Endothelial cell of umbilical vein (primary cell): ENCODE measurements at regions not wholly inside any gene's neighbourhood (a gene's known extent, or its start where the extent isn't known, plus 50 kb on each side); places are given as distances from the start of the nearest gene placed in this dataset.
"Not testable (repeated sequence)": the region's sequence is repeated elsewhere in the genome, so short reads cannot be mapped to it uniquely, and the experiment has no call there.

Experiments
- BruUV-seq: library from RNA; stranded (reverse); fragments of 400-500 nt; replicated peaks from 2 replicates; lab custom pipeline; 2021; lab: Mats Ljungman, UMichigan
- CTCF ChIA-PET: fragments of 300-600, 350-600 bp; sonication (Branson Sonifier 250); formaldehyde crosslinking; loops from one replicate; lab custom pipeline; 2021; ENCODE audit warnings: antibody characterized with exemption, inconsistent platforms; lab: Charles Lee
- POLR2A ChIA-PET: fragments of 300-600, 350-600 bp; sonication (Branson Sonifier 250); formaldehyde crosslinking; loops from one replicate; lab custom pipeline; 2021; ENCODE audit warnings: antibody characterized with exemption, inconsistent platforms; lab: Charles Lee
- DNase-seq: peaks from one replicate; pipeline ENCODE4 v3.0.0-alpha.2; 2011; ENCODE audit warnings: low read depth, low spot score
- FAIRE-seq: peaks from 2 replicates; lab custom pipeline; 2011; peaks lifted over from hg19 to GRCh38; lab: Jason Lieb, UNC
- H2AFZ ChIP-seq: 2 replicates; pipeline ENCODE4 v1.6.0; 2012; ENCODE audit warnings: low read depth, low read length, control low read depth, inconsistent platforms
- H3K27ac ChIP-seq: 2 replicates; pipeline ENCODE4 v1.5.1; 2011; ENCODE audit warnings: low read depth, mild to moderate bottlenecking, control low read depth, low read length, moderate library complexity; ENCODE audit not compliant: insufficient read depth
- H3K27me3 ChIP-seq, 2 experiments: 2 replicates each; pipeline versions ENCODE4 v1.6.0 to v1.6.1; 2011; ENCODE audit warnings: low read length in 2 of 2, mixed read lengths in 1 of 2; ENCODE audit not compliant: control insufficient read depth in 2 of 2, insufficient read depth in 2 of 2
- H3K36me3 ChIP-seq, 2 experiments: 2 replicates in 1 of 2; 3 replicates in 1 of 2; pipeline ENCODE4 v1.5.1; 2011; ENCODE audit warnings: low read length in 2 of 2, mild to moderate bottlenecking in 1 of 2, moderate library complexity in 1 of 2; ENCODE audit not compliant: control insufficient read depth in 2 of 2, insufficient read depth in 2 of 2; ENCODE audit errors: extremely low read depth in 1 of 2
- H3K4me1 ChIP-seq: 3 replicates; pipeline ENCODE4 v1.5.1; 2011; ENCODE audit warnings: mild to moderate bottlenecking, low read length; ENCODE audit not compliant: control insufficient read depth, insufficient read depth; ENCODE audit errors: extremely low read depth
- H3K4me2 ChIP-seq: 2 replicates; pipeline ENCODE4 v1.6.1; 2011; ENCODE audit warnings: low read length, control low read depth, mixed read lengths; ENCODE audit not compliant: insufficient read depth
- H3K4me3 ChIP-seq, 3 experiments: fragments of 200-600 bp in 1 of 3; sonication (generic), shearing (Covaris generic) in 1 of 3; replicated peaks in 1 of 3; 2 replicates each; pipeline ENCODE4 v1.5.1; 2011 to 2016; ENCODE audit warnings: control low read depth in 3 of 3, low read length in 3 of 3, mild to moderate bottlenecking in 2 of 3, inconsistent platforms in 1 of 3, low read depth in 1 of 3, moderate library complexity in 1 of 3; ENCODE audit not compliant: insufficient read depth in 1 of 3
- H3K79me2 ChIP-seq: 2 replicates; pipeline ENCODE4 v1.6.0; 2012; ENCODE audit warnings: low read length, inconsistent platforms; ENCODE audit not compliant: control insufficient read depth, insufficient read depth
- H3K9ac ChIP-seq: replicated peaks from 2 replicates; pipeline ENCODE3; 2011; ENCODE audit warnings: low read length, control low read depth; ENCODE audit not compliant: insufficient read depth; ENCODE audit errors: extremely low read depth
- H3K9me1 ChIP-seq: replicated peaks from 3 replicates; pipeline ENCODE4 v1.6.0; 2011; ENCODE audit warnings: mild to moderate bottlenecking, low read length; ENCODE audit not compliant: control insufficient read depth, insufficient read depth; ENCODE audit errors: extremely low read depth
- H3K9me3 ChIP-seq: replicated peaks from 2 replicates; pipeline ENCODE4 v1.5.1; 2012; ENCODE audit warnings: low read length, inconsistent platforms; ENCODE audit not compliant: control insufficient read depth, insufficient read depth
- H4K20me1 ChIP-seq: replicated peaks from 2 replicates; pipeline ENCODE3; 2011; ENCODE audit warnings: mild to moderate bottlenecking, low read length; ENCODE audit not compliant: control insufficient read depth, insufficient read depth; ENCODE audit errors: extremely low read depth
- dilution Hi-C: fragments of 300-500 bp; cut with MboI; formaldehyde crosslinking; loops from one replicate; pipeline ENCODE4 v1.15.0; 2019; ENCODE audit warnings: low sequenced_read_pairs; ENCODE audit not compliant: extremely low pct_ligation_motif_present
- intact Hi-C: fragments of 100-400 bp; cut with micrococcal nuclease; formaldehyde crosslinking; loops from one replicate; pipeline ENCODE4 v1.10.0; 2022

DNA sequence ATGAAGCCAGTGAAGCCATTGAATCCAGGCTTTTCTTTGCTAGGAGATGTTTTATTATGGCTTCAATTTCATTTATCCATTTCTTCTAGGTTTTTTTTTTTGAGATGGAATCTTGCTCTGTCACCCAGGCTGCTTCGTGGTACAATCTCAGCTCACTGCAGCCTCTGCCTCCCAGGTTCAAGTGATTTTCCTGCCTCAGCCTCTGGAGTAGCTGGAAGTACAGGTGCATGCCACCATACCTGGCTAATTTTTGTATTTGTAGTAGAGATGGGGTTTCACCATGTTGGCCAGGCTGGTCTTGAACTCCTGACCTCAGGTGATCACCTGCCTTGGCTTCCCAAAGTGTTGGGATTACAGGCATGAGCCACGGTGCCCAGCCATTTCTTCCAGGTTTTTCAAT, 171.6 kb downstream of the CWH43 start:
- H4K20me1 ChIP-seq, H3K4me1 ChIP-seq, H3K4me3 ChIP-seq, H3K79me2 ChIP-seq, H3K27me3 ChIP-seq, dilution Hi-C loops, H3K4me2 ChIP-seq, H3K9ac ChIP-seq, FAIRE-seq, POLR2A ChIA-PET, H3K27ac ChIP-seq, H2AFZ ChIP-seq, intact Hi-C loops, H3K9me1 ChIP-seq, BruUV-seq, DNase-seq, CTCF ChIA-PET, H3K36me3 ChIP-seq: not testable (repeated sequence)
- peaks cover 30% of the 10 kb centered on the region for H3K9me3 ChIP-seq

- H3K4me3 ChIP-seq, H3K27me3 ChIP-seq, H3K79me2 ChIP-seq, H3K36me3 ChIP-seq, CTCF ChIA-PET, BruUV-seq, DNase-seq, H3K4me1 ChIP-seq, H3K9me1 ChIP-seq, POLR2A ChIA-PET, H3K4me2 ChIP-seq, H3K9me3 ChIP-seq, H2AFZ ChIP-seq, dilution Hi-C loops, H3K9ac ChIP-seq, intact Hi-C loops, H4K20me1 ChIP-seq, FAIRE-seq, H3K27ac ChIP-seq: not testable (repeated sequence)
Measured at GRCh38 chr4:49161111-49161541, 175.1 kb downstream of the CWH43 start.

DNA sequence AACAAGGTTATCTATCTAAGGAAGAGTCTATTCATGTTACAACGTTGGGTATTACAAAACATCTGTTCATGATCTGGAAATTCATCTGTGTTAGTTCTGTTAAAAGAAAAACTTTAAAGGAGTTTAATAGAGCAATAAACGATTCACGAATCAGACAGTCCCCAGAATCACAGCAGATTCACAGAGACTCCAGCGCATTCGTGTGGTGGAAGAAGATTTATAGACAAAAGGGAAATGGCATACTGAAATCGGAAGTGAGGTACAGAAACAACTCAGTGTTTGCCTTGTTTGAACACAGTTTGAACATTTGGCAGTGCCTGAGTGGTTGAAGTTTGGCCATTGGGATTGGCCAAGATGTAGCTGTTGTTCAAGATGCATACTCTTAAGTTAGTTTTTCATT, 178.8 kb downstream of the CWH43 start:
- dilution Hi-C loops = not testable (repeated sequence)

GRCh38 chr4:49177847-49178246, 191.8 kb downstream of the CWH43 start:
- not testable (repeated sequence) for BruUV-seq, H3K4me1 ChIP-seq

More for the DNA sequence above, 178.8 kb downstream of the CWH43 start:
- H3K27ac ChIP-seq, H3K4me1 ChIP-seq, H3K9me1 ChIP-seq, H3K36me3 ChIP-seq, H3K9me3 ChIP-seq, H3K4me2 ChIP-seq, H3K9ac ChIP-seq, H4K20me1 ChIP-seq, H3K4me3 ChIP-seq, POLR2A ChIA-PET, H2AFZ ChIP-seq, intact Hi-C loops, FAIRE-seq, CTCF ChIA-PET, H3K79me2 ChIP-seq, H3K27me3 ChIP-seq, BruUV-seq, DNase-seq: not testable (repeated sequence)

More at GRCh38 chr4:49177847-49178246, 191.8 kb downstream of the CWH43 start:
- H2AFZ ChIP-seq, H4K20me1 ChIP-seq, H3K9ac ChIP-seq, H3K9me3 ChIP-seq, CTCF ChIA-PET, H3K36me3 ChIP-seq, dilution Hi-C loops, H3K27ac ChIP-seq, POLR2A ChIA-PET, H3K27me3 ChIP-seq, H3K4me3 ChIP-seq, H3K79me2 ChIP-seq, H3K4me2 ChIP-seq, H3K9me1 ChIP-seq, DNase-seq, FAIRE-seq, intact Hi-C loops: not testable (repeated sequence)
